SK-N-SH (cell line): ENCODE measurements at regions not wholly inside any gene's neighbourhood (a gene's known extent, or its start where the extent isn't known, plus 50 kb on each side); places are given as distances from the start of the nearest gene placed in this dataset.

ENCODE experiments used
- CTCF ChIA-PET: fragments of 300-600, 350-600 bp; formaldehyde crosslinking; extraction: SDS; loops from one replicate; lab custom pipeline; 2021; lab: Yijun Ruan, JAX
- POLR2A ChIA-PET: fragments of 350-600 bp; sonication (Branson Sonifier 250); formaldehyde crosslinking; extraction: SDS; loops from one replicate; lab custom pipeline; 2020; ENCODE audit warnings: antibody characterized with exemption, inconsistent platforms; lab: Yijun Ruan, JAX
- DNase-seq: peaks from one replicate; pipeline ENCODE4 v3.0.0; 2012
- H2AFZ ChIP-seq: fragments of 200-600 bp; sonication (generic); 2 replicates; pipeline ENCODE4 v1.8.1; 2016; ENCODE audit warnings: antibody characterized with exemption, mild to moderate bottlenecking, low read depth
- H3F3A ChIP-seq: fragments of 200-600 bp; sonication (generic); replicated peaks from 2 replicates; pipeline ENCODE3; 2016; ENCODE audit warnings: antibody characterized with exemption, mild to moderate bottlenecking; ENCODE audit not compliant: insufficient read depth
- H3K27ac ChIP-seq, 2 experiments: fragments of 200-500 bp in 1 of 2; fragments of 200-600 bp in 1 of 2; sonication (Bioruptor generic) in 1 of 2; sonication (generic), shearing (Covaris generic) in 1 of 2; 2 replicates each; pipeline versions ENCODE4 v1.5.1 to v1.6.1; 2014 to 2016; ENCODE audit warnings: low read depth in 2 of 2, inconsistent platforms in 1 of 2, low read length in 1 of 2, mild to moderate bottlenecking in 1 of 2, mixed read lengths in 1 of 2
- H3K27me3 ChIP-seq: fragments of 200-600 bp; sonication (generic), shearing (Covaris generic); 2 replicates; pipeline ENCODE4 v1.6.1; 2016; ENCODE audit warnings: mixed run types; ENCODE audit not compliant: insufficient read depth
- H3K36me3 ChIP-seq, 2 experiments: fragments of 200-500 bp in 1 of 2; fragments of 200-600 bp in 1 of 2; sonication (Bioruptor generic) in 1 of 2; sonication (generic) in 1 of 2; replicated peaks in 1 of 2; 2 replicates each; pipeline versions ENCODE3 to v1.5.1; 2014 to 2016; ENCODE audit warnings: low read length in 1 of 2, mild to moderate bottlenecking in 1 of 2; ENCODE audit not compliant: insufficient read depth in 2 of 2, control insufficient read depth in 1 of 2
- H3K4me1 ChIP-seq, 2 experiments: fragments of 200-500 bp in 1 of 2; fragments of 200-600 bp in 1 of 2; sonication (Bioruptor generic) in 1 of 2; sonication (generic), shearing (Covaris generic) in 1 of 2; 2 replicates each; pipeline versions ENCODE4 v1.5.1 to v1.6.1; 2014 to 2016; ENCODE audit warnings: low read depth in 1 of 2, low read length in 1 of 2, mixed run types in 1 of 2; ENCODE audit not compliant: insufficient read depth in 2 of 2, control insufficient read depth in 1 of 2
- H3K4me2 ChIP-seq: fragments of 200-600 bp; sonication (generic), shearing (Covaris generic); 2 replicates; pipeline ENCODE4 v1.6.1; 2017; ENCODE audit warnings: mixed run types
- H3K4me3 ChIP-seq, 2 experiments: fragments of 200-500 bp in 1 of 2; fragments of 200-600 bp in 1 of 2; sonication (Bioruptor generic) in 1 of 2; sonication (generic), shearing (Covaris generic) in 1 of 2; 2 replicates each; pipeline versions ENCODE4 v1.5.1 to v1.8.1; 2014 to 2016; ENCODE audit warnings: low read depth in 2 of 2, inconsistent platforms in 1 of 2, low read length in 1 of 2, mild to moderate bottlenecking in 1 of 2, mixed read lengths in 1 of 2, moderate library complexity in 1 of 2
- H3K79me2 ChIP-seq: fragments of 200-600 bp; sonication (generic); 2 replicates; pipeline ENCODE4 v1.8.1; 2017; ENCODE audit warnings: mild to moderate bottlenecking; ENCODE audit not compliant: insufficient read depth
- H3K9ac ChIP-seq: fragments of 200-600 bp; sonication (generic); 2 replicates; pipeline ENCODE4 v1.6.1; 2017; ENCODE audit warnings: mixed run types
- H3K9me2 ChIP-seq: fragments of 200-600 bp; sonication (generic); 2 replicates; pipeline ENCODE4 v1.6.1; 2017; ENCODE audit warnings: mixed run types
- H3K9me3 ChIP-seq: fragments of 200-600 bp; sonication (generic); 2 replicates; pipeline ENCODE4 v1.6.1; 2017; ENCODE audit warnings: mixed run types, mild to moderate bottlenecking, moderate library complexity
- H4K20me1 ChIP-seq: fragments of 200-600 bp; sonication (generic); 2 replicates; pipeline ENCODE4 v1.6.1; 2017; ENCODE audit warnings: mild to moderate bottlenecking, mixed run types; ENCODE audit not compliant: insufficient read depth
- CHD2 ChIP-seq: fragments of 150-350 bp; IDR thresholded peaks from 2 replicates; pipeline ENCODE4 v1.6.1; 2018; ENCODE audit warnings: low read length; ENCODE audit not compliant: partially characterized antibody
- EZH2phosphoT487 ChIP-seq: fragments of 200-600 bp; sonication (generic); IDR thresholded peaks from 2 replicates; pipeline ENCODE4 v1.6.1; 2017; ENCODE audit warnings: low read depth, mixed run types, mild to moderate bottlenecking, antibody characterized with exemption, moderate library complexity, borderline replicate concordance
- FOSL2 ChIP-seq: IDR thresholded peaks from 2 replicates; pipeline ENCODE4 v1.4.0; 2012; ENCODE audit warnings: low read depth, mild to moderate bottlenecking, moderate library complexity, borderline replicate concordance
- MEF2A ChIP-seq: IDR thresholded peaks from 2 replicates; pipeline ENCODE4 v1.4.0; 2012; ENCODE audit warnings: low read depth, borderline replicate concordance
- MXI1 ChIP-seq: IDR thresholded peaks from 2 replicates; pipeline ENCODE4 v1.6.1; 2012; ENCODE audit warnings: mild to moderate bottlenecking, low read depth, low read length, improper control_type of control experiment
- NFIC ChIP-seq: IDR thresholded peaks from 2 replicates; pipeline ENCODE4 v1.4.0; 2012; ENCODE audit warnings: borderline replicate concordance
- POLR2AphosphoS5 ChIP-seq: IDR thresholded peaks from 2 replicates; pipeline ENCODE4 v1.6.1; 2012; ENCODE audit warnings: low read depth, low read length
- RXRA ChIP-seq: IDR thresholded peaks from 2 replicates; pipeline ENCODE4 v1.4.0; 2012; ENCODE audit warnings: low read depth, mild to moderate bottlenecking, borderline replicate concordance
- SIN3A ChIP-seq: IDR thresholded peaks from 2 replicates; pipeline ENCODE4 v1.6.1; 2012; ENCODE audit warnings: low read depth, mild to moderate bottlenecking, low read length, moderate library complexity, borderline replicate concordance
- TAF1 ChIP-seq: IDR thresholded peaks from 2 replicates; pipeline ENCODE4 v1.6.1; 2012; ENCODE audit warnings: low read depth, mild to moderate bottlenecking, low read length, moderate library complexity, borderline replicate concordance
- TEAD4 ChIP-seq: IDR thresholded peaks from 2 replicates; pipeline ENCODE4 v1.4.0; 2012; ENCODE audit warnings: mild to moderate bottlenecking, borderline replicate concordance; ENCODE audit not compliant: insufficient read depth
- WGBS: methylation state at CpG from one replicate; pipeline ENCODE4 v1.1.6; 2017; ENCODE audit warnings: low lambda C conversion rate; 5-methylcytosine and 5-hydroxymethylcytosine counted together
- TF ChIP-seq, protein P1 (sequence below): fragments of 200-600 bp; sonication (generic); IDR thresholded peaks from 2 replicates; pipeline ENCODE4 v1.6.1; 2017; ENCODE audit warnings: antibody characterized with exemption, mild to moderate bottlenecking, moderate library complexity
- TF ChIP-seq, protein P2 (sequence below): fragments of 150-350 bp; IDR thresholded peaks from 2 replicates; pipeline ENCODE4 v1.6.1; 2017; ENCODE audit warnings: antibody characterized with exemption, low read length, low read depth, borderline replicate concordance
- TF ChIP-seq, protein P3 (sequence below): IDR thresholded peaks from 2 replicates; pipeline ENCODE4; 2012
- TF ChIP-seq, protein P4 (sequence below): IDR thresholded peaks from 2 replicates; pipeline ENCODE4 v1.4.0; 2012; ENCODE audit warnings: low read depth

DNA sequence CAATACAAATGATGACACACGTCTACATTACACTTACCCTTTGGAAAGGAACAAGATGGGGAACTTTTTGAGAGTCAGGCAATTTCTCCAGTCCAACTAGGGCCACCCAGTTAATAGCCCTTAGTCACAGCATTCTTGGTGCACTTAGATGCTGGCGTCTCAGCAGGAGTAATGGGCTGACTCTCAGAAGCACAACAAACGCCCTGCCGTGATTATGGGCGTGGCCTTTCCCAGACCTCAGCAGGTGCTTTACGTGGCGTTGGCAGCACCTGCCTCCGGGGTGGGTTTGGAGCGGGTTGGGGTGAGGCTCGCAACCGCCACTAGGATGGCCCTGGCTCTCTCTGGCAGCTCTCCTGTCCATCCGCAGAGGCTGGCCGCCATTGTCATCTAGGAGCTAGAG is 147.6 kb upstream of the SHH start:
- no peak overlapping the region for H2AFZ ChIP-seq
- TF ChIP-seq RXRA (no peak), SIN3A (no peak), CHD2 (no peak), TEAD4 (no peak), MEF2A (no peak), FOSL2 (no peak), POLR2AphosphoS5 (no peak), NFIC (no peak), EZH2phosphoT487 (no peak), TAF1 (no peak), MXI1 (no peak)
- TF ChIP-seq, protein P1, sequence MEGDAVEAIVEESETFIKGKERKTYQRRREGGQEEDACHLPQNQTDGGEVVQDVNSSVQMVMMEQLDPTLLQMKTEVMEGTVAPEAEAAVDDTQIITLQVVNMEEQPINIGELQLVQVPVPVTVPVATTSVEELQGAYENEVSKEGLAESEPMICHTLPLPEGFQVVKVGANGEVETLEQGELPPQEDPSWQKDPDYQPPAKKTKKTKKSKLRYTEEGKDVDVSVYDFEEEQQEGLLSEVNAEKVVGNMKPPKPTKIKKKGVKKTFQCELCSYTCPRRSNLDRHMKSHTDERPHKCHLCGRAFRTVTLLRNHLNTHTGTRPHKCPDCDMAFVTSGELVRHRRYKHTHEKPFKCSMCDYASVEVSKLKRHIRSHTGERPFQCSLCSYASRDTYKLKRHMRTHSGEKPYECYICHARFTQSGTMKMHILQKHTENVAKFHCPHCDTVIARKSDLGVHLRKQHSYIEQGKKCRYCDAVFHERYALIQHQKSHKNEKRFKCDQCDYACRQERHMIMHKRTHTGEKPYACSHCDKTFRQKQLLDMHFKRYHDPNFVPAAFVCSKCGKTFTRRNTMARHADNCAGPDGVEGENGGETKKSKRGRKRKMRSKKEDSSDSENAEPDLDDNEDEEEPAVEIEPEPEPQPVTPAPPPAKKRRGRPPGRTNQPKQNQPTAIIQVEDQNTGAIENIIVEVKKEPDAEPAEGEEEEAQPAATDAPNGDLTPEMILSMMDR = no peak
- TF ChIP-seq, protein P2, sequence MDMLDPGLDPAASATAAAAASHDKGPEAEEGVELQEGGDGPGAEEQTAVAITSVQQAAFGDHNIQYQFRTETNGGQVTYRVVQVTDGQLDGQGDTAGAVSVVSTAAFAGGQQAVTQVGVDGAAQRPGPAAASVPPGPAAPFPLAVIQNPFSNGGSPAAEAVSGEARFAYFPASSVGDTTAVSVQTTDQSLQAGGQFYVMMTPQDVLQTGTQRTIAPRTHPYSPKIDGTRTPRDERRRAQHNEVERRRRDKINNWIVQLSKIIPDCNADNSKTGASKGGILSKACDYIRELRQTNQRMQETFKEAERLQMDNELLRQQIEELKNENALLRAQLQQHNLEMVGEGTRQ = no peak
- TF ChIP-seq, protein P3, sequence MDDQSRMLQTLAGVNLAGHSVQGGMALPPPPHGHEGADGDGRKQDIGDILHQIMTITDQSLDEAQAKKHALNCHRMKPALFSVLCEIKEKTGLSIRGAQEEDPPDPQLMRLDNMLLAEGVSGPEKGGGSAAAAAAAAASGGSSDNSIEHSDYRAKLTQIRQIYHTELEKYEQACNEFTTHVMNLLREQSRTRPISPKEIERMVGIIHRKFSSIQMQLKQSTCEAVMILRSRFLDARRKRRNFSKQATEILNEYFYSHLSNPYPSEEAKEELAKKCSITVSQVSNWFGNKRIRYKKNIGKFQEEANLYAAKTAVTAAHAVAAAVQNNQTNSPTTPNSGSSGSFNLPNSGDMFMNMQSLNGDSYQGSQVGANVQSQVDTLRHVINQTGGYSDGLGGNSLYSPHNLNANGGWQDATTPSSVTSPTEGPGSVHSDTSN = no peak
- TF ChIP-seq, protein P4, sequence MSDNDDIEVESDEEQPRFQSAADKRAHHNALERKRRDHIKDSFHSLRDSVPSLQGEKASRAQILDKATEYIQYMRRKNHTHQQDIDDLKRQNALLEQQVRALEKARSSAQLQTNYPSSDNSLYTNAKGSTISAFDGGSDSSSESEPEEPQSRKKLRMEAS = no peak
- H3K36me3 ChIP-seq = no peaks in the 10 kb centered on the region
- H3K79me2 ChIP-seq = no peaks in the 10 kb centered on the region
- no peak for DNase-seq
- H3K27ac ChIP-seq = no peak overlapping the region
- POLR2A ChIA-PET = no interaction called here
- no peak overlapping the region for H3K4me3 ChIP-seq
- H3K4me2 ChIP-seq = no peak overlapping the region
- H3K9me2 ChIP-seq = no peaks in the 10 kb centered on the region
- no peaks in the 10 kb centered on the region for H3K4me1 ChIP-seq
- H3K27me3 ChIP-seq = no peaks in the 10 kb centered on the region
- CTCF ChIA-PET = no interaction called here
- H4K20me1 ChIP-seq = no peaks in the 10 kb centered on the region
- H3K9me3 ChIP-seq = no peaks in the 10 kb centered on the region
- H3F3A ChIP-seq = no peaks in the 10 kb centered on the region
- H3K9ac ChIP-seq = no peak overlapping the region
- 20% methylated on average over 12 of the region's 13 CpGs for WGBS
